Testis (tissue), 2 donors: ENCODE measurements at regions not wholly inside any gene's neighbourhood (a gene's known extent, or its start where the extent isn't known, plus 50 kb on each side); places are given as distances from the start of the nearest gene placed in this dataset.

ENCODE experiments used
- POLR2A ChIP-seq: fragments of 450-650 bp; IDR thresholded peaks from one replicate; pipeline ENCODE4 v1.6.1; 2017; ENCODE audit warnings: antibody characterized with exemption, mild to moderate bottlenecking, moderate library complexity
- TF ChIP-seq, protein P1 (sequence below), 3 experiments: fragments of 450-650 bp in 2 of 3; fragments of 200-600 bp in 1 of 3; sonication (generic) in 1 of 3; IDR thresholded peaks; one replicate each; pipeline ENCODE4 v1.5.1; 2016 to 2019; ENCODE audit warnings: antibody characterized with exemption in 3 of 3, mild to moderate bottlenecking in 2 of 3, moderate library complexity in 1 of 3

DNA sequence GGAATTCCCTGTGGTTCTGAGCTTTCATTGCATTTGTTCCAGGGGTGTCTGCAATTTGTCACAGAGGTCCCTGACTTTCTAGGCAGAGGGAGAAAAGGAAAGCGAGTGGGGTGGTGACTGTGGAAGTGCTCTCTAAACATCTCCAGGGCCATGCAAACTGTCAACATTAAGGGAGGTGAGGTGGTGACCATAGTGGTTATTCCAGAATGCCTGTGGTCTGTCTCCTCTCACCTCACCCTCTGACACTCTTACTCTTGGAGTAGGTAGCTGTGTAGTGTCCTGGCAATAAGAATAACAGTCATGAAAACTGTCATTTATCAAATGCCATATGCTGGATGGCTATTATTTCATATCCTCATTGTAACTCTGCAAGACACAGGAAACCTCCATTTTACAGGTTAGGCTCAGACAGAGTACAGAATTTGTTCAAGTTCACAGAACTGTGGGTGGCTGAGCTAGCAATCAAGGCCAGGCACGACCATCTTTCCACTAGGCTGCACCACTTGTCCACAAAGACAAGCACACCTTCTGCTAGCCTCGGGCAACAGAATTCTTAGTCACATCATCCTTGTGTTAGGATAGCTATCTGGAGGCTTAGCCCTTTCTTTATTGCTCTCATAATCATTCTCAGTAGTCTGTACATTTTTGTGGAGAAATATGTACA is 179.4 kb downstream of the CD47 start:
- TF ChIP-seq, protein P1, sequence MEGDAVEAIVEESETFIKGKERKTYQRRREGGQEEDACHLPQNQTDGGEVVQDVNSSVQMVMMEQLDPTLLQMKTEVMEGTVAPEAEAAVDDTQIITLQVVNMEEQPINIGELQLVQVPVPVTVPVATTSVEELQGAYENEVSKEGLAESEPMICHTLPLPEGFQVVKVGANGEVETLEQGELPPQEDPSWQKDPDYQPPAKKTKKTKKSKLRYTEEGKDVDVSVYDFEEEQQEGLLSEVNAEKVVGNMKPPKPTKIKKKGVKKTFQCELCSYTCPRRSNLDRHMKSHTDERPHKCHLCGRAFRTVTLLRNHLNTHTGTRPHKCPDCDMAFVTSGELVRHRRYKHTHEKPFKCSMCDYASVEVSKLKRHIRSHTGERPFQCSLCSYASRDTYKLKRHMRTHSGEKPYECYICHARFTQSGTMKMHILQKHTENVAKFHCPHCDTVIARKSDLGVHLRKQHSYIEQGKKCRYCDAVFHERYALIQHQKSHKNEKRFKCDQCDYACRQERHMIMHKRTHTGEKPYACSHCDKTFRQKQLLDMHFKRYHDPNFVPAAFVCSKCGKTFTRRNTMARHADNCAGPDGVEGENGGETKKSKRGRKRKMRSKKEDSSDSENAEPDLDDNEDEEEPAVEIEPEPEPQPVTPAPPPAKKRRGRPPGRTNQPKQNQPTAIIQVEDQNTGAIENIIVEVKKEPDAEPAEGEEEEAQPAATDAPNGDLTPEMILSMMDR (IDR thresholded peaks at IDR 0.05), result no peak
- no peak for TF ChIP-seq POLR2A
